COR-L47 (cell line): ENCODE measurements at regions not wholly inside any gene's neighbourhood (a gene's known extent, or its start where the extent isn't known, plus 50 kb on each side); places are given as distances from the start of the nearest gene placed in this dataset.
"Not testable (repeated sequence)": the region's sequence is repeated elsewhere in the genome, so short reads cannot be mapped to it uniquely, and the experiment has no call there.

Source experiments
- DNase-seq: peaks from one replicate; lab custom pipeline; 2025; lab: John Stamatoyannopoulos, UW

GRCh38 chr7:29619111-29619510, 55.5 kb downstream of the PRR15 start:
- DNase-seq: no peak

- no peak for DNase-seq
These were observed 56.4 kb downstream of the PRR15 start for GRCh38 chr7:29619848-29620555.

- DNase-seq: no peak
These were observed 56.9 kb downstream of the PRR15 start for GRCh38 chr7:29620556-29620930.

- peak; percentile 45 for DNase-seq
These were observed 59.0 kb downstream of the PRR15 start for GRCh38 chr7:29622335-29623265.

GRCh38 chr7:29623973-29624372, 60.3 kb downstream of the PRR15 start:
- no peak for DNase-seq

GRCh38 chr7:29626730-29627129, 63.1 kb downstream of the PRR15 start:
- peak; percentile 7 for DNase-seq

GRCh38 chr7:29627631-29628030, 64.0 kb downstream of the PRR15 start:
- no peak for DNase-seq

- no peak for DNase-seq
These were observed 65.9 kb downstream of the PRR15 start for GRCh38 chr7:29629507-29629906.

- DNase-seq: peak; percentile 33
These were observed 71.7 kb downstream of the PRR15 start for GRCh38 chr7:29635067-29636008.

GRCh38 chr7:29636009-29636351, 72.3 kb downstream of the PRR15 start:
- no peak for DNase-seq

- no peak for DNase-seq
These were observed 73.7 kb downstream of the PRR15 start for GRCh38 chr7:29637374-29637773.

- DNase-seq: not testable (repeated sequence)
These were observed 75.2 kb downstream of the PRR15 start for GRCh38 chr7:29638841-29639240.

- DNase-seq: no peak
These were observed 75.8 kb downstream of the PRR15 start for GRCh38 chr7:29639386-29639785.

- DNase-seq: peak; percentile 83
These were observed 76.4 kb downstream of the PRR15 start for GRCh38 chr7:29639886-29640595.

GRCh38 chr7:29641651-29642050, 78.0 kb downstream of the PRR15 start:
- no peak for DNase-seq

GRCh38 chr7:29642494-29643155, 79.0 kb downstream of the PRR15 start:
- no peak for DNase-seq

- not testable (repeated sequence) for DNase-seq
These were observed 82.5 kb downstream of the PRR15 start for GRCh38 chr7:29646116-29646515.

GRCh38 chr7:29647020-29647654, 83.5 kb downstream of the PRR15 start:
- DNase-seq: no peak

GRCh38 chr7:29647691-29648210, 84.1 kb downstream of the PRR15 start:
- DNase-seq: not testable (repeated sequence)

- no peak for DNase-seq
These were observed 85.5 kb downstream of the PRR15 start for GRCh38 chr7:29649028-29649716.
